ENCODE measurements at regions not wholly inside any gene's neighbourhood (a gene's known extent, or its start where the extent isn't known, plus 50 kb on each side); places are given as distances from the start of the nearest gene placed in this dataset.
"Not testable (repeated sequence)": the region's sequence is repeated elsewhere in the genome, so short reads cannot be mapped to it uniquely, and the experiment has no call there.

DNA sequence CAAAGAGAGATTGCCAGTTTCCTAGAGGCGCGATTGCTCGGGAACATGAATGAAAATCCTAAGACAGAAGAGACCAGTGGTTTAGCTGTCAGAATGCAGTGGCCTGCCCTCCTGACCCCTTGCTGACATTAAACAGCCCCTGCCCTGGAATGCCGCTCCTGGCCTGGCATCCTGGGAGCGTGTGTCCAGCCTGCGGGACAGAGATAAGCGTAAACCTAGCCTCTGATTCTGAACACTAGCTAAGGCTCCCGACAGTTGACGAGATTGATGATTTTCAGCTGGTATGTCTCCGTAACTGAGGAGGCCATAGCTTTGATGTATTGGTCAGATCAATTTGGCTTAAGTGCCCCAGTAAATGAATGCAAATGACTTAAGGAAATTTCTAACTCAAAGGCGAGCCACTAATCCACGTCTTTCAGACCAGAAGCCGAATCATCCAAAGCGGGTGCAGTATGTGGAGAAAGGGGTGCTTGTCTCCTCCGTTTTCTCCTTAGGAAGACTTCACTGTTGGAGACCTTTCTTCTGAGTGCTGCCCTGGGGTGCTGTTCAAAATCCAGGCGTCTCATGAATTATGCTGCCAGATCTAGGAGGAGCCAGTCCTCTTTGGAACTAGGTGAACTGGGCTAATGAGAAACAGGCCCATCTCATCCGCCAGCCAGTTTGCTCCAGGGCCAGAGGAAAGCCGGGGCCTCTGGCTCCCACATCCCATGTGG lies 142.5 kb upstream of the L3MBTL4 start:
- H3K4me1 Mint-ChIP-seq, result no peaks in the 10 kb centered on the region
- H3K27ac Mint-ChIP-seq, result no peak overlapping the region
- no peaks in the 10 kb centered on the region for H3K36me3 Mint-ChIP-seq
- H3K27me3 Mint-ChIP-seq, result no peaks in the 10 kb centered on the region
- H3K4me3 Mint-ChIP-seq, result no peak overlapping the region
- no peaks in the 10 kb centered on the region for H3K9me3 Mint-ChIP-seq

DNA sequence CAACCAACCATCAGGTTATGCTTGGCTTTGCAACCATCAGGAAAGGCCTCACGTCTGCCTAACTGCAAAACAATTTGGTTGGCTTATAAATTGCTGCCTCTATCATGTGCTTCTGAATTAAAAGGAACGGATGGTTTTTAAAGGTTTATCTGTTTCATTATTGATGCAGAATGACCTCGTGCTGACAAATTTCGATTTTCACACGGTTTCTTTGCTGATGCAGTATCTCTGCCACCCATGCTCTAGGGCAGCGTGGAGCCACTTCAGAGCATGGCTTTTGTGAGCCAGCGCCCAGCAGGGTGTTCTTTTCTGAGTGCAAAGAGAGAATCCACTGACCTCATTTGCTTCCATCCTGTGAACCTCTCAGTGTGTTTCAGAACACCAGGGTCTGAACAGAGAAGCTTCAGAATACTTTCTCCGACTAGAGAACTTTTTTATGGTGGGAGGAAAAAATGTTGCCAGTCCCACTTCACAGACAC lies 143.1 kb upstream of the L3MBTL4 start:
- no peaks in the 10 kb centered on the region for H3K9me3 Mint-ChIP-seq
- no peak overlapping the region for H3K27ac Mint-ChIP-seq
- H3K4me1 Mint-ChIP-seq, result no peaks in the 10 kb centered on the region
- no peaks in the 10 kb centered on the region for H3K36me3 Mint-ChIP-seq
- H3K27me3 Mint-ChIP-seq, result no peaks in the 10 kb centered on the region
- no peak overlapping the region for H3K4me3 Mint-ChIP-seq

DNA sequence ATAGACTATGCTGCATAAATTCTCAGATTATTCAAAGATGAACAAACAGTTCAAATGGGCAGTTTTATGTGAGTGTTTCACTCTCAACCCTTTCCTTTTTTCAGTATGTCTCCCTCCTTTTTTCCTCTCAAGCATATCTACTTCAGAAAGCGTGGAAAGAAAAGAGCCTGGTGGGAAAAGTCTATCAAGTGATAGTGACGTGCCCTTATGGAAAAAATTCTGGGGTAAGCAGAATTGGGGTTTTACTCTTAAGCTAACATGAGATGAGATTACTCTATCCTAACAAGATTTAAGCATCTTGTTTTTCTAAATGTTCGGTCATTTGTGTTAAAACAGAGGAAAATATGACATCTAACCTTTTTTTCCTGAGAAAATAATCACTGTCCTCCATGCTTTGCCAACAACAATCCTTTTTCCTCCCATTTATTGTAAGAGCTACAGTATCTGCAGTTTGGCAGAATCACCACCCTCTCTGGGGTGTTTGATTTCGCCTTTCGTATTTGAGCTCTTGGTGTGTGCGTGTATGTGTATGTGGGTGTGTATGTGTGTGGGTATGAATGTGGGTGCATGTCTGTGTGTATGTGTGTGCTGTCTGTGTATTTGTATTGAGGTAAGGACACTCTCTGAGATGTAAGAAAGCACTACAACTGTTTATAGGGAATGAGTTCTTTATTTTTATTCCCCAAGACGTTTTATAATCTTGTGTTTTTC lies 143.9 kb upstream of the L3MBTL4 start:
- Mint-ChIP-seq H3K27ac (no peak overlapping the region), H3K4me1 (no peaks in the 10 kb centered on the region), H3K4me3 (no peak overlapping the region), H3K9me3 (no peaks in the 10 kb centered on the region), H3K36me3 (no peaks in the 10 kb centered on the region), H3K27me3 (no peaks in the 10 kb centered on the region)

DNA sequence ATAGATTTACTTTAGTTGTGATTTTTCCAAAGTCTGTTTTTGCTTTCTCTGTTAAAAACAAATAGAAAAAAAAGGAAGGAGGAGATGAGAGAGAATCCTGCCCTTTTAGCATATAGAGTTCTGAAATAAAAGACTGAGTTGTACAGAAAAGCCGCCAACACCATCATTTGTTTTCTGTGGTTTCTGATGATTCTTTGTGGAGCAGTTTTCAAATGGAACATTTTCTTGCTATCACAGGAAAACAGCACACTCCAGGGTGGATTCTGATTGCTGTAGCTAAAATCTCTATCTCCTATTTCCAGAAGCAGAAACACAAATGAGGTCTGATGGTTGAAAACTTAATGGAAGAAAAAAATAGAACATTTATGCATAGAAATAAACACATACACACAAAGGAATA lies 144.6 kb upstream of the L3MBTL4 start:
- Mint-ChIP-seq H3K4me1 (no peaks in the 10 kb centered on the region), H3K27me3 (no peaks in the 10 kb centered on the region), H3K9me3 (no peaks in the 10 kb centered on the region), H3K4me3 (no peak overlapping the region), H3K36me3 (no peaks in the 10 kb centered on the region), H3K27ac (no peak overlapping the region)

DNA sequence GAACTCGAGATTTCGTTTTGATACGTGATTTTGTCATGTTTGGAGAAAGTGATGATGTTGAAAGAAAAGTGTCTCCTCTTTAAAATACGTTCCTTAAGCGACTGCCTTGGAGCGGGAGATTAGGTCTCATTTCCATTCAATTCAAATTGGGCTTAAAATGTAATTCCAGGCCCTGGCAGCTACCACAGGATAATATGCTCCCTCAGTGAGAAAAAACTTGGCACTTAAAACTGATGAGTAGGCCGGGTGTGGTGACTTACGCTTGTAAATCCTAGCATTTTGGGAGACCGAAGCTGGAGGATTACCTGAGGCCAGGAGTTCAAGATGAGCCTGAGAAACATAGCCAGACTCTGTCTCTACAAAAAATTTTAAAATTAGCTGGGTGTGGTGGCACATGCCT lies 146.3 kb upstream of the L3MBTL4 start:
- Mint-ChIP-seq H3K4me3 (no peak overlapping the region), H3K4me1 (no peaks in the 10 kb centered on the region), H3K27me3 (no peaks in the 10 kb centered on the region), H3K27ac (no peak overlapping the region), H3K9me3 (no peaks in the 10 kb centered on the region), H3K36me3 (no peaks in the 10 kb centered on the region)

DNA sequence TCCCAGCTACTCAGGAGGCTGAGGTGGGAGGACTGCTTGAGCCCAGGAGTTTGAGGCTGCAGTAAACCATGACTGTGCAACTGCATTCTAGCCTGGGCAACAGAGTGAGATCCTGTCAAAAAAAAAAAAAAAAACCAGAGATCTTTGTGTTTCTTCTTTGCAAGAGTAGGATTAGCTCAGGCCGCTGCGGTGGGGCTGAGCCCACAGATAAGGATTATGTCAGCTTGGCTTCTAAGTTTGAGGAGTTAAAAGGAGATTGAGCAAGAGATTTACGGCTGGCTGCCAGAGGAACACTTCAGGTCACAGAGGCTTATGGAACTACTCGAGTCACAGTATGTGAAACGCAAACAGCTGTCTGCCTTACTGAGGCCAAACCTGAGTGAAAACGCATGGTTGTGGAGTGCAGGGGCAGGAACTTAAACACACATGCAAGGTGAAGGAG lies 146.7 kb upstream of the L3MBTL4 start:
- Mint-ChIP-seq H3K27ac (no peak overlapping the region), H3K4me3 (no peak overlapping the region), H3K4me1 (no peaks in the 10 kb centered on the region), H3K9me3 (no peaks in the 10 kb centered on the region), H3K27me3 (no peaks in the 10 kb centered on the region), H3K36me3 (no peaks in the 10 kb centered on the region)

DNA sequence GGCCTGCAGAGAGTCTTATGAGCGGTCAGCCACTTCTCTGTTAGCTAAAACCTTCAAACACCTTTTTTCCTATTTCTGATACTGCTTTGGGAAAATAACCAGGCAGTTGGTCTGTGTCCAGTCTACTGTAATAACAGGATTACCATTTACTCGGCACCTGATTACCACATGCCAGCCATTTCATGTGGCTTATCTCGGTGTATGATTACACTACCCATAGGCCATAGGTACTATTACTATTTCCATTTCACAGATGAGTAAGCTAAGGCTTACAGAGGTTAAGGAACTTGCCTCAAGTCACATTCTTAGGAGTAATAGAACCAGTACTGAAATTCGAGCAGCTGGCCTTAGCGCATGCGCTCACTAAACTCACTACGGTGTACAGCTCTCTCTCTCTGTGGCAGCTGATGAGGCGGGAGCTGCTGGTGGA lies 147.2 kb upstream of the L3MBTL4 start:
- no peaks in the 10 kb centered on the region for H3K27me3 Mint-ChIP-seq
- H3K4me1 Mint-ChIP-seq, result no peaks in the 10 kb centered on the region
- H3K4me3 Mint-ChIP-seq, result no peak overlapping the region
- H3K27ac Mint-ChIP-seq, result no peak overlapping the region
- no peaks in the 10 kb centered on the region for H3K36me3 Mint-ChIP-seq
- no peaks in the 10 kb centered on the region for H3K9me3 Mint-ChIP-seq

DNA sequence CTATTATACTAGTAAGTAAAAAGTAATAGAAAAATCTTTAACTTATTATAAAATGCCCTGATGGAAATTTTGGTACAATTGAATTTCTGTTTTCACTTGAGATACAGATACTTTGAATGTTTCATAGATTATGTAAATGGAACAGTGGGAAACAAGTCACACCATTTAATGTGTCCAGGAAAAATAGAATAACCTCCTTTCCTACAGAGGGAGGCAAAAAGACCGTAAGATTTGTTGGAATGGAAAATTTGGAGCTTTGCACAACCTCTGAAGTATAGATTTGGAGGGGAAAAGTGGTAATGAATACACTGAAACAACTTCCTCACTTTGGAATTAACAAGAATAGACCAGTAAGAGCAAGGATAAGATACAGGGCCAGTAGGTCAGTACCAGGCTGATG lies 149.2 kb upstream of the L3MBTL4 start:
- no peaks in the 10 kb centered on the region for H3K36me3 Mint-ChIP-seq
- H3K4me3 Mint-ChIP-seq, result no peak overlapping the region
- H3K27ac Mint-ChIP-seq, result no peak overlapping the region
- no peaks in the 10 kb centered on the region for H3K4me1 Mint-ChIP-seq
- H3K27me3 Mint-ChIP-seq, result no peaks in the 10 kb centered on the region
- no peaks in the 10 kb centered on the region for H3K9me3 Mint-ChIP-seq

DNA sequence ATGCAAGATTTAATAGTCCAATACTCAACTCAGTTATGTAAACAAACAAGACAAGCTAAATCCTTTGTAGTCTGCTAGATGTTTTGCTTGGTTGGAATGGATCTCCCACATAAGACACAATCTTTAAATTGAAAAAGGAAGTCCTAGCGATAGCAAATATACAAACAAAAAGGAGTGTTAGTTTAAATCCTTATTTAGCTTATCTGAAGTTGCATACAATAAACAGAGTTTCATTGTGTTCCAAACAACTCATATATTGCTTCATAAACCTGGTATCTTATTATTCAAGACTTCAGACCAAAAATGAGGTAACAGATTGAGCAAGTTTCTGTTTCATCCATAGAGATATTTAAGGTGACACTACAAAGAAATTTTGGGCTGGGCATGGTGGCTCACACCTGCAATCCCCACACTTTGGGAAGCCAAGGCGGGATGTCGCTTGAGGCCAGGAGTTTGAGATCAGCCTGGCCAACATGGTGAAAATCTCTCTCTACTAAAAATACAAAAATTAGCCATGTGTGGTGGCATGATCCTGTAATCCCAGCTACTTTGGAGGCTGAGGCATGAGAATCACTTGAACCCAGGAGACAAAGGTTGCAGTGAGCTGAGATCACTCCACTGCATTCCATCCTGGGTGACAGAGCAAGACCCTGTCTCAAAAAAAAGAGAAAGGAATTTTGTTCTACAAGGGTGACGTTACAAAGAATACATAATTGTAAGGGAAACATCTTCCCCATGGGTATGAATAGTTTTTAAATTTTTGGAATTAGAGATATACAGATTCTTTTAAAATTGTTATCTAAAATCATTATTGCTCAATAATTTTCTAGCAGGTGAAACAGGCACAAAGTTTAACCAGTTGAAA lies 150.5 kb upstream of the L3MBTL4 start:
- no peaks in the 10 kb centered on the region for H3K9me3 Mint-ChIP-seq
- H3K36me3 Mint-ChIP-seq, result no peaks in the 10 kb centered on the region
- no peak overlapping the region for H3K4me3 Mint-ChIP-seq
- no peaks in the 10 kb centered on the region for H3K27me3 Mint-ChIP-seq
- H3K27ac Mint-ChIP-seq, result no peak overlapping the region
- no peaks in the 10 kb centered on the region for H3K4me1 Mint-ChIP-seq

DNA sequence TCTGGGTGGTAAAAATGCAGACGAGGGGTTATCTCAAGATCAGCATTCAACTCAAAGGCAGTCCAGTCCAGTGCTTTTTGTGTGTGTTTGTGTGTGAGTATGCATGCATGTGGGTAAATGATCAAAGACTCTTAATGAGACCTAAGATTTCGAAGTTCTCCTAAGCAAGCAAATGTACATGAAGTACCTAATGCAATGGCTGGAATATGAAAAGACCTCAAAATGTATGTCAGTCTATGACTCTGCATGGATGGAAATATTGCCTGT lies 151.0 kb upstream of the L3MBTL4 start:
- H3K27me3 Mint-ChIP-seq, result no peaks in the 10 kb centered on the region
- no peaks in the 10 kb centered on the region for H3K9me3 Mint-ChIP-seq
- H3K4me1 Mint-ChIP-seq, result no peaks in the 10 kb centered on the region
- no peaks in the 10 kb centered on the region for H3K36me3 Mint-ChIP-seq
- no peak overlapping the region for H3K4me3 Mint-ChIP-seq
- H3K27ac Mint-ChIP-seq, result peak overlapping the region in 1 of 3 donors; percentile 23

DNA sequence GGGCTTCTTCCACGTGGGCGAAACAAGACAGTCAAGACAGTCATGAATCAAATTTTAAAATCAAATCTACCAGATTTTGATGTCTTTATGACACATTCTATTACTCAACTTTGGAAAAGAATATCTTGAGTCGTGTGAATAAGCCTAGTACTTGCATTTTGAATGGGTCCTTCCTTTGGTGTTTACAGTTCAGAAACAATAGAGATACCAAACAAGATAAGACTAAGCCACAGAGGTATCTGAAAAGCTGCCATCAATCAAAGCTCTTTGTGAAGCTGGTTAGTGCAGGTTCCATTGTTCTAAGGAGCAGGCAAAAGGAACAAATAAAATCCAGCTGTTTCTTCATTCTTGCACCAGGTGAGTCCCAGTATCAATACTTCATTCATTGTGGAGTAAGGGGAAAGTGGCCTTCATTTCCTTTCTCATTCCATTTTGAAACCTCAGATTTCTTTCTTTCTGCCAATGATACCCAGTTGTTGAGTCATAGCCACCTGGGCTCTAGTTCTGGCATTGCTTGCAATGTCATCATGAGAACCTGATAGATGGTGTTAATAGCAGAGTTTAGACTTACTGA lies 151.7 kb upstream of the L3MBTL4 start:
- Mint-ChIP-seq H3K4me3 (no peak overlapping the region), H3K4me1 (no peaks in the 10 kb centered on the region), H3K27ac (no peak overlapping the region), H3K27me3 (no peaks in the 10 kb centered on the region), H3K9me3 (no peaks in the 10 kb centered on the region), H3K36me3 (no peaks in the 10 kb centered on the region)

DNA sequence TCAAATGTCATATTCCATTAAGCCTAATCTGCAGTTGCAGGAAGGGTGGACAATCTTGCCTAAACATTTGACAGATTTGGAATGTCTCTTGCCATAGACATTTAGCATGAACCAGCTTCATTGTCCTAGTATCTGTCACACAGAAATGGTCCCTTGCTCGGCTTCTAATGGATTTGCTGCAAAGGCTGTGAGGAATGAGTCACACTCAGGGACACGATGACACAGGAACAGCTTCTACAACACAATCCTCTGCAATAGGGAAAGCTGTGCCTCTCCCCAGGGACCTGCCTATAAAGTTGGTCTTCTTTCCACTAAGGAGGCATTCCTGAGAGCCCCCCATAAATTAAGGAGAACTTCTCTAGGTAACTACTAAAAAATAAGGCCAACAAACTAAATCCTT lies 155.1 kb upstream of the L3MBTL4 start:
- Mint-ChIP-seq H3K9me3 (peaks cover 0 to 2% (median 2%) of the 10 kb centered on the region in 3 donors), H3K27me3 (no peaks in the 10 kb centered on the region), H3K27ac (no peak overlapping the region), H3K36me3 (no peaks in the 10 kb centered on the region), H3K4me3 (no peak overlapping the region), H3K4me1 (no peaks in the 10 kb centered on the region)

DNA sequence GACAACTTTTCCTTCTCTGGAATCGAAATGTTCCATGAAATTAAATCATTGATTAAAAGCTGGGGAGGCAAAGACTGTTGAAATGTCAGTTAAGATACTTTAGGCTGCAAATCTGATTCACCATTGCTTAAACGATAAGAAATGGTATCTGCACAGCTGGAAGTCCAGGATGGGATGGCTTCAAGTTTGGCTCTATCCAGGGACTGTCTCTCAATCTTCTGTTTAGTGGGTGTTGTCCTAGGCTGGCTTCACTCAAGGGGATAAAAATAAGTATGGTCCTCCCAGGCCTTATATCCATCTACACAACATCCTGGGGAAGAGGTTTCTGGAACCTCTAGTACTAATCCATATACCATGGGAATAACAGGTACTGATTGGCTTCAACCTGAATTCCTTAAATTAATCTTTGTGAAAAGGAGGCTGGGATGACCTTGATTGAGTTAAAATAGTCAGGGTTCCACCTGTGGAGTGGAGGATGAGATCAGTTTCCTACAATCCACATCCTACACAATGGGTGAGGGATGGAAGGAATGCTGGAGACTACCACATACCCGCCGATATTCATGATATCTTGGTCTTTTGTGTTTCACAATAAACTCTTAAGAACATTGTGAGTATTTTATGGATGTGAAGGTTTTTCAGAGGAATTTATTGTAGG lies 156.0 kb upstream of the L3MBTL4 start:
- Mint-ChIP-seq H3K9me3 (peaks cover 0 to 2% (median 2%) of the 10 kb centered on the region in 3 donors), H3K4me1 (no peaks in the 10 kb centered on the region), H3K27ac (no peak overlapping the region), H3K4me3 (no peak overlapping the region), H3K27me3 (no peaks in the 10 kb centered on the region), H3K36me3 (no peaks in the 10 kb centered on the region)

DNA sequence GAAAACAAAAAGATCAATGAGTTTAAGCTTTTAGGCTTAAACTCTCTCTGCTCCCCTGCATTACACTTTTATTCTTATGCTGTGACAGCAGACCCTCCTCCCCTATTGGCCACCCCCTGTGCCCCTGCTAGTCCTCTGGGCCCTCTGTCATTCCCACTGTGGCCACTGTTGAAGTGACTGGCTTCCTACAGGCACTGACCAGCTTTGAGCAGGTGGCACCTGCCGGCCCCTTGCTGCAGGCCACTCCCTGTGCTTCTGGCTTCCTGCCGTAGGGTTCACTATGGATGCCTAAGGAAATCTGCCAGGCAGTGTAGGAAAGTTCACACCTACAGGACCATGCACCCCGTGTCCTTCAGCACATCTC lies 156.5 kb upstream of the L3MBTL4 start:
- Mint-ChIP-seq H3K27me3 (no peaks in the 10 kb centered on the region), H3K4me1 (no peaks in the 10 kb centered on the region), H3K36me3 (no peaks in the 10 kb centered on the region), H3K4me3 (no peak overlapping the region), H3K9me3 (peaks cover 0 to 2% (median 2%) of the 10 kb centered on the region in 3 donors), H3K27ac (no peak overlapping the region)

DNA sequence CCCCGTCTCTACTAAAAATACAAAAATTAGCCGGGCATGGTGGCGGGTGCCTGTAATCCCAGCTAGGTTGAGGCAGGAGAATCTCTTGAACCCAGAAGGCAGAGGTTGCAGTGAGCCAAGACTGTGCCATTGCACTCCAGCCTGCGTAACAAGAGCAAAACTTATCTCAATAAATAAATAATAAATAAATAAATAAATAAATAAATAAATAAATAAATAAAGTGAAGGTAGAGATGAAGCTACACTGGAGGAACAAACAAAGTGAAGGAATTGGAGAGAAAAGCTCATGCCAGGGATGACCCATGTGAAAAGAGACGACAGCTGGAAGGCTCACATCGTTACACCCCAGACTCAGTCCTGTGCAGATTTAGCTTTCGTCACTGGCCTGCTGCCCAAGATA lies 157.3 kb upstream of the ARHGAP28 start:
- H3K4me1 Mint-ChIP-seq, H3K36me3 Mint-ChIP-seq, H3K27ac Mint-ChIP-seq, H3K27me3 Mint-ChIP-seq, H3K4me3 Mint-ChIP-seq, H3K9me3 Mint-ChIP-seq: not testable (repeated sequence)

Data from IgD-negative memory B cell (primary cell).